K562 (cell line): ENCODE measurements at regions not wholly inside any gene's neighbourhood (a gene's known extent, or its start where the extent isn't known, plus 50 kb on each side); places are given as distances from the start of the nearest gene placed in this dataset.

Experiments used
- ATAC-seq: fragments of 200-7000 bp; cut with Tn5 transposase; 3 replicates; pipeline ENCODE4 v1.9.1; 2020; ENCODE audit warnings: moderate library complexity
- BruUV-seq: library from RNA; stranded (reverse); fragments of 400-500 nt; replicated peaks from 2 replicates; lab custom pipeline; 2021; lab: Mats Ljungman, UMichigan
- CTCF ChIA-PET: fragments of 300-600 bp; formaldehyde crosslinking; extraction: SDS; loops from one replicate; lab custom pipeline; 2021; ENCODE audit warnings: low intra/inter-chr PET ratio; lab: Yijun Ruan, JAX
- POLR2A ChIA-PET: fragments of 300-600, 350-650 bp; sonication (Branson Sonifier 250); formaldehyde crosslinking; extraction: SDS; loops from one replicate; lab custom pipeline; 2021; ENCODE audit warnings: antibody characterized with exemption, inconsistent platforms; lab: Yijun Ruan, JAX
- DNase-seq, 4 experiments: peaks; one replicate each; pipeline versions ENCODE4 v3.0.0 to v3.0.0-alpha.2; 2011 to 2018; ENCODE audit warnings: low spot score in 3 of 4, mixed read lengths in 3 of 4; ENCODE audit errors: extremely low read depth in 1 of 4
- FAIRE-seq: peaks from 2 replicates; lab custom pipeline; 2011; peaks lifted over from hg19 to GRCh38; lab: Jason Lieb, UNC
- H2AFZ ChIP-seq: 2 replicates; pipeline ENCODE4 v1.6.0; 2011; ENCODE audit warnings: low read depth, low read length, control low read depth, inconsistent platforms
- H3K27ac ChIP-seq: fragments of 200-600 bp; 3 replicates; pipeline ENCODE4 v1.8.0; 2011; ENCODE audit warnings: low read depth, mild to moderate bottlenecking, control low read depth, inconsistent platforms, low read length, moderate library complexity, mixed read lengths; ENCODE audit errors: extremely low read depth
- H3K27me3 ChIP-seq, 2 experiments: fragments of 300-600 bp in 1 of 2; 2 replicates in 1 of 2; 3 replicates in 1 of 2; pipeline versions ENCODE4 v1.6.0 to v1.8.0; 2011; ENCODE audit warnings: inconsistent platforms in 2 of 2, low read length in 2 of 2, mild to moderate bottlenecking in 1 of 2, mixed read lengths in 1 of 2, moderate library complexity in 1 of 2; ENCODE audit not compliant: control insufficient read depth in 2 of 2, insufficient read depth in 2 of 2
- H3K36me3 ChIP-seq: fragments of 300-600 bp; 3 replicates; pipeline ENCODE4 v1.8.0; 2011; ENCODE audit warnings: mild to moderate bottlenecking, low read length, inconsistent platforms; ENCODE audit not compliant: control insufficient read depth, insufficient read depth
- H3K4me1 ChIP-seq, 2 experiments: fragments of 200-600 bp in 1 of 2; replicated peaks in 1 of 2; 2 replicates in 1 of 2; 3 replicates in 1 of 2; pipeline versions ENCODE4 v1.5.1 to v1.8.0; 2011; ENCODE audit warnings: inconsistent platforms in 2 of 2, low read length in 2 of 2, mild to moderate bottlenecking in 1 of 2, mixed read lengths in 1 of 2, moderate library complexity in 1 of 2; ENCODE audit not compliant: control insufficient read depth in 2 of 2, insufficient read depth in 2 of 2
- H3K4me2 ChIP-seq: 2 replicates; pipeline ENCODE4 v1.6.1; 2011; ENCODE audit warnings: low read length, control low read depth, inconsistent platforms, mixed read lengths; ENCODE audit not compliant: insufficient read depth
- H3K4me3 ChIP-seq: fragments of 200-600 bp; sonication (generic), shearing (Covaris generic); 2 replicates; pipeline ENCODE4 v1.5.1; 2016; ENCODE audit warnings: control low read depth, inconsistent platforms
- H3K79me2 ChIP-seq: fragments of 200-600 bp; 3 replicates; pipeline ENCODE4 v1.8.0; 2011; ENCODE audit warnings: low read length, inconsistent platforms; ENCODE audit not compliant: control insufficient read depth, insufficient read depth
- H3K9ac ChIP-seq, 2 experiments: 2 replicates each; pipeline versions ENCODE4 v1.6.0 to v1.6.1; 2011; ENCODE audit warnings: low read depth in 2 of 2, low read length in 2 of 2, control low read depth in 1 of 2, inconsistent platforms in 1 of 2, mild to moderate bottlenecking in 1 of 2, mixed read lengths in 1 of 2; ENCODE audit not compliant: insufficient read depth in 1 of 2
- H3K9me1 ChIP-seq: one replicate; pipeline ENCODE4 v1.6.0; 2011; ENCODE audit warnings: inconsistent platforms, mild to moderate bottlenecking, low read length, moderate library complexity; ENCODE audit not compliant: control insufficient read depth, insufficient read depth
- H3K9me3 ChIP-seq: replicated peaks from 2 replicates; pipeline ENCODE4 v1.5.1; 2011; ENCODE audit warnings: low read depth, low read length, inconsistent platforms; ENCODE audit not compliant: control insufficient read depth, insufficient read depth
- H4K20me1 ChIP-seq: replicated peaks from 2 replicates; pipeline ENCODE4 v1.6.1; 2011; ENCODE audit warnings: low read length, inconsistent platforms, mixed read lengths; ENCODE audit not compliant: control insufficient read depth, insufficient read depth
- FIP1L1 ChIP-seq: fragments of 200-400 bp; formaldehyde crosslinking; IDR thresholded peaks from 2 replicates; pipeline ENCODE4 v1.6.1; 2018; ENCODE audit warnings: mild to moderate bottlenecking, low read depth, low read length; ENCODE audit not compliant: poor library complexity, severe bottlenecking
- HDAC6 ChIP-seq: IDR thresholded peaks from 2 replicates; pipeline ENCODE4 v1.6.1; 2012; ENCODE audit warnings: low read depth, mild to moderate bottlenecking, control low read depth, inconsistent platforms, low read length, moderate library complexity
- MAZ ChIP-seq, 2 experiments: fragments of 450-650 bp in 1 of 2; sonication (generic) in 1 of 2; formaldehyde crosslinking; IDR thresholded peaks in 1 of 2; conservative IDR thresholded peaks in 1 of 2; 2 replicates each; pipeline versions ENCODE4 v1.4.0 to v1.5.0; 2020; ENCODE audit warnings: mild to moderate bottlenecking in 1 of 2, missing genetic modification reagents in 1 of 2
- WGBS: fragments of 100-300 bp; shearing (Covaris generic); methylation state at CpG from one replicate; pipeline ENCODE4 v1.1.6; 2016; ENCODE audit warnings: low coverage, mixed read lengths; ENCODE audit not compliant: insufficient coverage; ENCODE audit errors: missing lambda C conversion rate; 5-methylcytosine and 5-hydroxymethylcytosine counted together
- in situ Hi-C: fragments of 300-500 bp; cut with MboI; formaldehyde crosslinking; loops from 4 replicates; pipeline ENCODE4 v1.15.0; 2018; ENCODE audit warnings: inconsistent platforms, mixed read lengths
- intact Hi-C: fragments of 100-400 bp; cut with micrococcal nuclease; formaldehyde crosslinking; loops from 2 replicates; pipeline ENCODE4 v1.14.2; 2022
- TF ChIP-seq, protein P1 (sequence below), 2 experiments: IDR thresholded peaks in 1 of 2; conservative IDR thresholded peaks in 1 of 2; 2 replicates each; pipeline ENCODE4 v1.6.1; 2016; ENCODE audit warnings: low read depth in 2 of 2, mild to moderate bottlenecking in 1 of 2, missing compliant biosample characterization in 1 of 2, missing genetic modification characterization in 1 of 2, moderate library complexity in 1 of 2
- TF ChIP-seq, protein P2 (sequence below): fragments of 250-450 bp; sonication (Bioruptor Pico); IDR thresholded peaks from 2 replicates; pipeline ENCODE4 v1.8.0; 2022; ENCODE audit warnings: inconsistent platforms, mild to moderate bottlenecking, moderate library complexity, borderline replicate concordance
- TF ChIP-seq, protein P3 (sequence below): fragments of 450-650 bp; IDR thresholded peaks from 2 replicates; pipeline ENCODE4 v1.6.1; 2016; ENCODE audit warnings: mild to moderate bottlenecking, moderate library complexity

DNA sequence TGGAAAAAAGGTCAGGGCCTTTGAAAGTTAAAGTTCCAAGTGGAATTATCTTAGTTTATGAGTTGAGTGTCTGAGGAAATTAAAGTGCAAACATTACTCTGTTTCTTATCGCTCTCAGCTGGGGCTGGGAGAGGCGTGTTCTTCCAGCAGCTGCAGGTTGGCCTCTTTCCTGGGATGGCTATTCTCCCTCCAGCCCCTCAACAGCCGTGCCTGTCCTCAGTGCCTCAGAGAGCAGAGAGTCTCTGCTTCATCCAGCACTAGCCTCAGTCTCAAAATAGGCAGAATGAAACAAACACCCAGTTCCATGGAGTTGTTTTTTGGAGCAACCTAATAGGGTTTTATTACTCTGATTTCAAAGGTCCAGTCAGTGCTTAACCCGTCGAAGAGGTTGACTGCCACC, 298.1 kb downstream of the GALR1 start:
- FAIRE-seq (no peak), DNase-seq (no peak), ATAC-seq (no peak)
- no peak overlapping the region for H3K9ac ChIP-seq
- WGBS: 0% methylated on average over 3 of the region's 5 CpGs
- no peaks in the 10 kb centered on the region for H3K9me1 ChIP-seq
- POLR2A ChIA-PET: no interaction called here
- H2AFZ ChIP-seq: no peak overlapping the region
- intact Hi-C loops (no loop called here), in situ Hi-C loops (no loop called here)
- no TSS peak for BruUV-seq
- no peaks in the 10 kb centered on the region for H3K4me1 ChIP-seq
- no peak overlapping the region for H3K4me3 ChIP-seq
- H3K79me2 ChIP-seq: no peaks in the 10 kb centered on the region
- no peaks in the 10 kb centered on the region for H3K9me3 ChIP-seq
- no peak overlapping the region for H3K4me2 ChIP-seq
- H3K27me3 ChIP-seq: no peaks in the 10 kb centered on the region
- CTCF ChIA-PET: no interaction called here
- H4K20me1 ChIP-seq: no peaks in the 10 kb centered on the region
- H3K27ac ChIP-seq: no peak overlapping the region
- no peaks in the 10 kb centered on the region for H3K36me3 ChIP-seq
- TF ChIP-seq, protein P1, sequence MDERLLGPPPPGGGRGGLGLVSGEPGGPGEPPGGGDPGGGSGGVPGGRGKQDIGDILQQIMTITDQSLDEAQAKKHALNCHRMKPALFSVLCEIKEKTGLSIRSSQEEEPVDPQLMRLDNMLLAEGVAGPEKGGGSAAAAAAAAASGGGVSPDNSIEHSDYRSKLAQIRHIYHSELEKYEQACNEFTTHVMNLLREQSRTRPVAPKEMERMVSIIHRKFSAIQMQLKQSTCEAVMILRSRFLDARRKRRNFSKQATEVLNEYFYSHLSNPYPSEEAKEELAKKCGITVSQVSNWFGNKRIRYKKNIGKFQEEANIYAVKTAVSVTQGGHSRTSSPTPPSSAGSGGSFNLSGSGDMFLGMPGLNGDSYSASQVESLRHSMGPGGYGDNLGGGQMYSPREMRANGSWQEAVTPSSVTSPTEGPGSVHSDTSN (CRISPR knock-in tag; IDR thresholded peaks at IDR 0.05; ENCODE audit: low read depth): no peak
- TF ChIP-seq, protein P1 (tag; conservative IDR thresholded peaks at IDR 0.05; ENCODE audit: low read depth): no peak
- no peak for TF ChIP-seq FIP1L1
- TF ChIP-seq HDAC6: no peak
- TF ChIP-seq, protein P2, sequence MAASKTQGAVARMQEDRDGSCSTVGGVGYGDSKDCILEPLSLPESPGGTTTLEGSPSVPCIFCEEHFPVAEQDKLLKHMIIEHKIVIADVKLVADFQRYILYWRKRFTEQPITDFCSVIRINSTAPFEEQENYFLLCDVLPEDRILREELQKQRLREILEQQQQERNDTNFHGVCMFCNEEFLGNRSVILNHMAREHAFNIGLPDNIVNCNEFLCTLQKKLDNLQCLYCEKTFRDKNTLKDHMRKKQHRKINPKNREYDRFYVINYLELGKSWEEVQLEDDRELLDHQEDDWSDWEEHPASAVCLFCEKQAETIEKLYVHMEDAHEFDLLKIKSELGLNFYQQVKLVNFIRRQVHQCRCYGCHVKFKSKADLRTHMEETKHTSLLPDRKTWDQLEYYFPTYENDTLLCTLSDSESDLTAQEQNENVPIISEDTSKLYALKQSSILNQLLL (CRISPR knock-in tag): no peak
- TF ChIP-seq, protein P3, sequence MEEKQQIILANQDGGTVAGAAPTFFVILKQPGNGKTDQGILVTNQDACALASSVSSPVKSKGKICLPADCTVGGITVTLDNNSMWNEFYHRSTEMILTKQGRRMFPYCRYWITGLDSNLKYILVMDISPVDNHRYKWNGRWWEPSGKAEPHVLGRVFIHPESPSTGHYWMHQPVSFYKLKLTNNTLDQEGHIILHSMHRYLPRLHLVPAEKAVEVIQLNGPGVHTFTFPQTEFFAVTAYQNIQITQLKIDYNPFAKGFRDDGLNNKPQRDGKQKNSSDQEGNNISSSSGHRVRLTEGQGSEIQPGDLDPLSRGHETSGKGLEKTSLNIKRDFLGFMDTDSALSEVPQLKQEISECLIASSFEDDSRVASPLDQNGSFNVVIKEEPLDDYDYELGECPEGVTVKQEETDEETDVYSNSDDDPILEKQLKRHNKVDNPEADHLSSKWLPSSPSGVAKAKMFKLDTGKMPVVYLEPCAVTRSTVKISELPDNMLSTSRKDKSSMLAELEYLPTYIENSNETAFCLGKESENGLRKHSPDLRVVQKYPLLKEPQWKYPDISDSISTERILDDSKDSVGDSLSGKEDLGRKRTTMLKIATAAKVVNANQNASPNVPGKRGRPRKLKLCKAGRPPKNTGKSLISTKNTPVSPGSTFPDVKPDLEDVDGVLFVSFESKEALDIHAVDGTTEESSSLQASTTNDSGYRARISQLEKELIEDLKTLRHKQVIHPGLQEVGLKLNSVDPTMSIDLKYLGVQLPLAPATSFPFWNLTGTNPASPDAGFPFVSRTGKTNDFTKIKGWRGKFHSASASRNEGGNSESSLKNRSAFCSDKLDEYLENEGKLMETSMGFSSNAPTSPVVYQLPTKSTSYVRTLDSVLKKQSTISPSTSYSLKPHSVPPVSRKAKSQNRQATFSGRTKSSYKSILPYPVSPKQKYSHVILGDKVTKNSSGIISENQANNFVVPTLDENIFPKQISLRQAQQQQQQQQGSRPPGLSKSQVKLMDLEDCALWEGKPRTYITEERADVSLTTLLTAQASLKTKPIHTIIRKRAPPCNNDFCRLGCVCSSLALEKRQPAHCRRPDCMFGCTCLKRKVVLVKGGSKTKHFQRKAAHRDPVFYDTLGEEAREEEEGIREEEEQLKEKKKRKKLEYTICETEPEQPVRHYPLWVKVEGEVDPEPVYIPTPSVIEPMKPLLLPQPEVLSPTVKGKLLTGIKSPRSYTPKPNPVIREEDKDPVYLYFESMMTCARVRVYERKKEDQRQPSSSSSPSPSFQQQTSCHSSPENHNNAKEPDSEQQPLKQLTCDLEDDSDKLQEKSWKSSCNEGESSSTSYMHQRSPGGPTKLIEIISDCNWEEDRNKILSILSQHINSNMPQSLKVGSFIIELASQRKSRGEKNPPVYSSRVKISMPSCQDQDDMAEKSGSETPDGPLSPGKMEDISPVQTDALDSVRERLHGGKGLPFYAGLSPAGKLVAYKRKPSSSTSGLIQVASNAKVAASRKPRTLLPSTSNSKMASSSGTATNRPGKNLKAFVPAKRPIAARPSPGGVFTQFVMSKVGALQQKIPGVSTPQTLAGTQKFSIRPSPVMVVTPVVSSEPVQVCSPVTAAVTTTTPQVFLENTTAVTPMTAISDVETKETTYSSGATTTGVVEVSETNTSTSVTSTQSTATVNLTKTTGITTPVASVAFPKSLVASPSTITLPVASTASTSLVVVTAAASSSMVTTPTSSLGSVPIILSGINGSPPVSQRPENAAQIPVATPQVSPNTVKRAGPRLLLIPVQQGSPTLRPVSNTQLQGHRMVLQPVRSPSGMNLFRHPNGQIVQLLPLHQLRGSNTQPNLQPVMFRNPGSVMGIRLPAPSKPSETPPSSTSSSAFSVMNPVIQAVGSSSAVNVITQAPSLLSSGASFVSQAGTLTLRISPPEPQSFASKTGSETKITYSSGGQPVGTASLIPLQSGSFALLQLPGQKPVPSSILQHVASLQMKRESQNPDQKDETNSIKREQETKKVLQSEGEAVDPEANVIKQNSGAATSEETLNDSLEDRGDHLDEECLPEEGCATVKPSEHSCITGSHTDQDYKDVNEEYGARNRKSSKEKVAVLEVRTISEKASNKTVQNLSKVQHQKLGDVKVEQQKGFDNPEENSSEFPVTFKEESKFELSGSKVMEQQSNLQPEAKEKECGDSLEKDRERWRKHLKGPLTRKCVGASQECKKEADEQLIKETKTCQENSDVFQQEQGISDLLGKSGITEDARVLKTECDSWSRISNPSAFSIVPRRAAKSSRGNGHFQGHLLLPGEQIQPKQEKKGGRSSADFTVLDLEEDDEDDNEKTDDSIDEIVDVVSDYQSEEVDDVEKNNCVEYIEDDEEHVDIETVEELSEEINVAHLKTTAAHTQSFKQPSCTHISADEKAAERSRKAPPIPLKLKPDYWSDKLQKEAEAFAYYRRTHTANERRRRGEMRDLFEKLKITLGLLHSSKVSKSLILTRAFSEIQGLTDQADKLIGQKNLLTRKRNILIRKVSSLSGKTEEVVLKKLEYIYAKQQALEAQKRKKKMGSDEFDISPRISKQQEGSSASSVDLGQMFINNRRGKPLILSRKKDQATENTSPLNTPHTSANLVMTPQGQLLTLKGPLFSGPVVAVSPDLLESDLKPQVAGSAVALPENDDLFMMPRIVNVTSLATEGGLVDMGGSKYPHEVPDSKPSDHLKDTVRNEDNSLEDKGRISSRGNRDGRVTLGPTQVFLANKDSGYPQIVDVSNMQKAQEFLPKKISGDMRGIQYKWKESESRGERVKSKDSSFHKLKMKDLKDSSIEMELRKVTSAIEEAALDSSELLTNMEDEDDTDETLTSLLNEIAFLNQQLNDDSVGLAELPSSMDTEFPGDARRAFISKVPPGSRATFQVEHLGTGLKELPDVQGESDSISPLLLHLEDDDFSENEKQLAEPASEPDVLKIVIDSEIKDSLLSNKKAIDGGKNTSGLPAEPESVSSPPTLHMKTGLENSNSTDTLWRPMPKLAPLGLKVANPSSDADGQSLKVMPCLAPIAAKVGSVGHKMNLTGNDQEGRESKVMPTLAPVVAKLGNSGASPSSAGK: no peak
- TF ChIP-seq MAZ (CRISPR knock-in tag; conservative IDR thresholded peaks at IDR 0.05 in 1 of 2, IDR thresholded peaks at IDR 0.05 in 1 of 2): no peak
